Endothelial cell of umbilical vein (primary cell): ENCODE measurements at regions not wholly inside any gene's neighbourhood (a gene's known extent, or its start where the extent isn't known, plus 50 kb on each side); places are given as distances from the start of the nearest gene placed in this dataset.

Experiments
- BruUV-seq: library from RNA; stranded (reverse); fragments of 400-500 nt; replicated peaks from 2 replicates; lab custom pipeline; 2021; lab: Mats Ljungman, UMichigan
- CTCF ChIA-PET: fragments of 300-600, 350-600 bp; sonication (Branson Sonifier 250); formaldehyde crosslinking; loops from one replicate; lab custom pipeline; 2021; ENCODE audit warnings: antibody characterized with exemption, inconsistent platforms; lab: Charles Lee
- POLR2A ChIA-PET: fragments of 300-600, 350-600 bp; sonication (Branson Sonifier 250); formaldehyde crosslinking; loops from one replicate; lab custom pipeline; 2021; ENCODE audit warnings: antibody characterized with exemption, inconsistent platforms; lab: Charles Lee
- DNase-seq: peaks from one replicate; pipeline ENCODE4 v3.0.0-alpha.2; 2011; ENCODE audit warnings: low read depth, low spot score
- FAIRE-seq: peaks from 2 replicates; lab custom pipeline; 2011; peaks lifted over from hg19 to GRCh38; lab: Jason Lieb, UNC
- H2AFZ ChIP-seq: 2 replicates; pipeline ENCODE4 v1.6.0; 2012; ENCODE audit warnings: low read depth, low read length, control low read depth, inconsistent platforms
- H3K27ac ChIP-seq: 2 replicates; pipeline ENCODE4 v1.5.1; 2011; ENCODE audit warnings: low read depth, mild to moderate bottlenecking, control low read depth, low read length, moderate library complexity; ENCODE audit not compliant: insufficient read depth
- H3K27me3 ChIP-seq, 2 experiments: 2 replicates each; pipeline versions ENCODE4 v1.6.0 to v1.6.1; 2011; ENCODE audit warnings: low read length in 2 of 2, mixed read lengths in 1 of 2; ENCODE audit not compliant: control insufficient read depth in 2 of 2, insufficient read depth in 2 of 2
- H3K36me3 ChIP-seq, 2 experiments: 2 replicates in 1 of 2; 3 replicates in 1 of 2; pipeline ENCODE4 v1.5.1; 2011; ENCODE audit warnings: low read length in 2 of 2, mild to moderate bottlenecking in 1 of 2, moderate library complexity in 1 of 2; ENCODE audit not compliant: control insufficient read depth in 2 of 2, insufficient read depth in 2 of 2; ENCODE audit errors: extremely low read depth in 1 of 2
- H3K4me1 ChIP-seq: 3 replicates; pipeline ENCODE4 v1.5.1; 2011; ENCODE audit warnings: mild to moderate bottlenecking, low read length; ENCODE audit not compliant: control insufficient read depth, insufficient read depth; ENCODE audit errors: extremely low read depth
- H3K4me2 ChIP-seq: 2 replicates; pipeline ENCODE4 v1.6.1; 2011; ENCODE audit warnings: low read length, control low read depth, mixed read lengths; ENCODE audit not compliant: insufficient read depth
- H3K4me3 ChIP-seq, 3 experiments: fragments of 200-600 bp in 1 of 3; sonication (generic), shearing (Covaris generic) in 1 of 3; replicated peaks in 1 of 3; 2 replicates each; pipeline ENCODE4 v1.5.1; 2011 to 2016; ENCODE audit warnings: control low read depth in 3 of 3, low read length in 3 of 3, mild to moderate bottlenecking in 2 of 3, inconsistent platforms in 1 of 3, low read depth in 1 of 3, moderate library complexity in 1 of 3; ENCODE audit not compliant: insufficient read depth in 1 of 3
- H3K79me2 ChIP-seq: 2 replicates; pipeline ENCODE4 v1.6.0; 2012; ENCODE audit warnings: low read length, inconsistent platforms; ENCODE audit not compliant: control insufficient read depth, insufficient read depth
- H3K9ac ChIP-seq: replicated peaks from 2 replicates; pipeline ENCODE3; 2011; ENCODE audit warnings: low read length, control low read depth; ENCODE audit not compliant: insufficient read depth; ENCODE audit errors: extremely low read depth
- H3K9me1 ChIP-seq: replicated peaks from 3 replicates; pipeline ENCODE4 v1.6.0; 2011; ENCODE audit warnings: mild to moderate bottlenecking, low read length; ENCODE audit not compliant: control insufficient read depth, insufficient read depth; ENCODE audit errors: extremely low read depth
- H3K9me3 ChIP-seq: replicated peaks from 2 replicates; pipeline ENCODE4 v1.5.1; 2012; ENCODE audit warnings: low read length, inconsistent platforms; ENCODE audit not compliant: control insufficient read depth, insufficient read depth
- H4K20me1 ChIP-seq: replicated peaks from 2 replicates; pipeline ENCODE3; 2011; ENCODE audit warnings: mild to moderate bottlenecking, low read length; ENCODE audit not compliant: control insufficient read depth, insufficient read depth; ENCODE audit errors: extremely low read depth
- FOS ChIP-seq: IDR thresholded peaks from 2 replicates; pipeline ENCODE4 v1.6.1; 2011; ENCODE audit warnings: mild to moderate bottlenecking, low read length, moderate library complexity, borderline replicate concordance; ENCODE audit not compliant: insufficient read depth
- POLR2A ChIP-seq: IDR thresholded peaks from 2 replicates; pipeline ENCODE4 v1.6.1; 2012; ENCODE audit warnings: low read depth, mild to moderate bottlenecking, control low read depth, low read length
- dilution Hi-C: fragments of 300-500 bp; cut with MboI; formaldehyde crosslinking; loops from one replicate; pipeline ENCODE4 v1.15.0; 2019; ENCODE audit warnings: low sequenced_read_pairs; ENCODE audit not compliant: extremely low pct_ligation_motif_present
- intact Hi-C: fragments of 100-400 bp; cut with micrococcal nuclease; formaldehyde crosslinking; loops from one replicate; pipeline ENCODE4 v1.10.0; 2022
- TF ChIP-seq, protein P1 (sequence below), 2 donors: IDR thresholded peaks; 1 replicate in 1 of 2; 2 replicates in 1 of 2; pipeline ENCODE4 v1.5.1; 2011; ENCODE audit warnings: low read length in 2 of 2, mild to moderate bottlenecking in 2 of 2, moderate library complexity in 2 of 2, control low read depth in 1 of 2, inconsistent platforms in 1 of 2, low read depth in 1 of 2; ENCODE audit not compliant: insufficient read depth in 1 of 2; ENCODE audit errors: extremely low read depth in 1 of 2

DNA sequence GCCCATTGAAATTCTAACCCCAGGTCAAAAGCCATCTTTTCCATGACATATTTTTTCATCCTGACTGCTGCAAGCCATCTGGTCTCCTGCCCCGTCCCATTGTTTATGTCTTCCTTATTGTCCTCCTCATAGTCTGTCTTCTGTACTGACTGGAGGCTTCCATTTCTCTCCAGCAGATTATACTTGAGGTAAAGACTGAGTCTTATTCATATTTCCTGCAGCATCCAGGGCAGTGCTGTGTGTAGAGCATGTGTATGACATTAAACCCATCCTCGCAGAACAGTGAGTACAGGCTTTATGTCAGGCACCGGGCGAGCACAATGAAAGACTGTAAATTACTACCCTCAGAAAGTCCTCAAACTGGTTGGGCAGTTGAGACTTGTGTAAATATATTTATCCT is 275.1 kb downstream of the C4orf33 start:
- Histone ChIP-seq H3K4me2 (no peak overlapping the region), H3K4me1 (no peaks in the 10 kb centered on the region), H3K9ac (no peak overlapping the region), H3K27ac (no peak overlapping the region), H3K9me3 (no peaks in the 10 kb centered on the region), H3K36me3 (no peaks in the 10 kb centered on the region), H4K20me1 (no peaks in the 10 kb centered on the region), H3K27me3 (no peaks in the 10 kb centered on the region), H2AFZ (no peak overlapping the region), H3K79me2 (no peaks in the 10 kb centered on the region), H3K9me1 (no peaks in the 10 kb centered on the region), H3K4me3 (no peak overlapping the region)
- POLR2A ChIA-PET, result no interaction called here
- CTCF ChIA-PET, result interaction anchor here (0.9 kb wide), 1 partner anchor 8 kb away, joined by 3 read pairs; no protein-coding TSS in a partner anchor
- BruUV-seq, result no TSS peak
- FAIRE-seq (no peak), DNase-seq (no peak)
- TF ChIP-seq FOS, result no peak
- intact Hi-C loops (no loop called here), dilution Hi-C loops (no loop called here)

- no peaks in the 10 kb centered on the region for H3K79me2 ChIP-seq
- dilution Hi-C loops, result no loop called here
- no peaks in the 10 kb centered on the region for H4K20me1 ChIP-seq
- H3K9me1 ChIP-seq, result no peaks in the 10 kb centered on the region
- no peaks in the 10 kb centered on the region for H3K27me3 ChIP-seq
- no peak for DNase-seq
- no peaks in the 10 kb centered on the region for H3K36me3 ChIP-seq
- H3K4me1 ChIP-seq, result peaks cover 3% of the 10 kb centered on the region
- H3K9ac ChIP-seq, result no peak overlapping the region
- no peaks in the 10 kb centered on the region for H3K9me3 ChIP-seq
- FAIRE-seq, result no peak
- BruUV-seq, result no TSS peak
- H3K27ac ChIP-seq, result no peak overlapping the region
- no peak overlapping the region for H3K4me3 ChIP-seq
- no peak overlapping the region for H2AFZ ChIP-seq
- no peak overlapping the region for H3K4me2 ChIP-seq
- TF ChIP-seq, protein P1, sequence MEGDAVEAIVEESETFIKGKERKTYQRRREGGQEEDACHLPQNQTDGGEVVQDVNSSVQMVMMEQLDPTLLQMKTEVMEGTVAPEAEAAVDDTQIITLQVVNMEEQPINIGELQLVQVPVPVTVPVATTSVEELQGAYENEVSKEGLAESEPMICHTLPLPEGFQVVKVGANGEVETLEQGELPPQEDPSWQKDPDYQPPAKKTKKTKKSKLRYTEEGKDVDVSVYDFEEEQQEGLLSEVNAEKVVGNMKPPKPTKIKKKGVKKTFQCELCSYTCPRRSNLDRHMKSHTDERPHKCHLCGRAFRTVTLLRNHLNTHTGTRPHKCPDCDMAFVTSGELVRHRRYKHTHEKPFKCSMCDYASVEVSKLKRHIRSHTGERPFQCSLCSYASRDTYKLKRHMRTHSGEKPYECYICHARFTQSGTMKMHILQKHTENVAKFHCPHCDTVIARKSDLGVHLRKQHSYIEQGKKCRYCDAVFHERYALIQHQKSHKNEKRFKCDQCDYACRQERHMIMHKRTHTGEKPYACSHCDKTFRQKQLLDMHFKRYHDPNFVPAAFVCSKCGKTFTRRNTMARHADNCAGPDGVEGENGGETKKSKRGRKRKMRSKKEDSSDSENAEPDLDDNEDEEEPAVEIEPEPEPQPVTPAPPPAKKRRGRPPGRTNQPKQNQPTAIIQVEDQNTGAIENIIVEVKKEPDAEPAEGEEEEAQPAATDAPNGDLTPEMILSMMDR (IDR thresholded peaks at IDR 0.05; ENCODE audit: extremely low read depth in 1 of 2, insufficient read depth in 1 of 2, low read depth in 1 of 2, low read length in 2 of 2), result no peak
- TF ChIP-seq POLR2A, result no peak
- intact Hi-C loops, result no loop called here
- POLR2A ChIA-PET, result no interaction called here
- CTCF ChIA-PET, result no interaction called here
Observed at GRCh38 chr4:129371926-129372325, 276.0 kb downstream of the C4orf33 start.
